ENCODE measurements at regions not wholly inside any gene's neighbourhood (a gene's known extent, or its start where the extent isn't known, plus 50 kb on each side); places are given as distances from the start of the nearest gene placed in this dataset.
A peak's percentile ranks its signal among the peaks of the same experiment; 100 is the strongest.

- DNase-seq (ENCODE audit: low read depth), result no peak
Measured at GRCh38 chr16:17853958-17854357, 383.2 kb upstream of the XYLT1 start.

GRCh38 chr16:17852977-17853702 is 382.4 kb upstream of the XYLT1 start:
- DNase-seq (ENCODE audit: low read depth), result no peak

GRCh38 chr16:17850581-17851250 is 380.0 kb upstream of the XYLT1 start:
- DNase-seq (ENCODE audit: low read depth), result no peak

GRCh38 chr16:17847234-17847795 is 376.6 kb upstream of the XYLT1 start:
- DNase-seq (ENCODE audit: low read depth), result no peak

- DNase-seq (ENCODE audit: low read depth), result no peak
Measured at GRCh38 chr16:17846030-17846429, 375.3 kb upstream of the XYLT1 start.

- no peak for DNase-seq (ENCODE audit: low read depth)
Measured at GRCh38 chr16:17845031-17845430, 374.3 kb upstream of the XYLT1 start.

- DNase-seq (ENCODE audit: low read depth), result no peak
Measured at GRCh38 chr16:17843905-17844304, 373.1 kb upstream of the XYLT1 start.

GRCh38 chr16:17839907-17840306 is 369.1 kb upstream of the XYLT1 start:
- no peak for DNase-seq (ENCODE audit: low read depth)

- DNase-seq (ENCODE audit: low read depth), result no peak
Measured at GRCh38 chr16:17839272-17839671, 368.5 kb upstream of the XYLT1 start.

- peak; percentile 34 for DNase-seq (ENCODE audit: low read depth)
Measured at GRCh38 chr16:17836868-17837602, 366.3 kb upstream of the XYLT1 start.

GRCh38 chr16:17835118-17835876 is 364.5 kb upstream of the XYLT1 start:
- DNase-seq (ENCODE audit: low read depth), result no peak

GRCh38 chr16:17832738-17833137 is 362.0 kb upstream of the XYLT1 start:
- no peak for DNase-seq (ENCODE audit: low read depth)

- no peak for DNase-seq (ENCODE audit: low read depth)
Measured at GRCh38 chr16:17831330-17831729, 360.6 kb upstream of the XYLT1 start.

GRCh38 chr16:17830651-17831050 is 359.9 kb upstream of the XYLT1 start:
- DNase-seq (ENCODE audit: low read depth), result no peak

GRCh38 chr16:17829811-17830210 is 359.1 kb upstream of the XYLT1 start:
- DNase-seq (ENCODE audit: low read depth), result no peak

- peak; percentile 4 for DNase-seq (ENCODE audit: low read depth)
Measured at GRCh38 chr16:17828012-17828411, 357.3 kb upstream of the XYLT1 start.

- no peak for DNase-seq (ENCODE audit: low read depth)
Measured at GRCh38 chr16:17827313-17827712, 356.6 kb upstream of the XYLT1 start.

GRCh38 chr16:17817943-17818342 is 347.2 kb upstream of the XYLT1 start:
- DNase-seq (ENCODE audit: low read depth), result no peak

- DNase-seq (ENCODE audit: low read depth), result no peak
Measured at GRCh38 chr16:17817260-17817659, 346.5 kb upstream of the XYLT1 start.

- DNase-seq (ENCODE audit: low read depth), result no peak
Measured at GRCh38 chr16:17812771-17813170, 342.0 kb upstream of the XYLT1 start.

GRCh38 chr16:17804857-17805256 is 334.1 kb upstream of the XYLT1 start:
- DNase-seq (ENCODE audit: low read depth), result no peak
